Glutamatergic neuron (in vitro differentiated cells): ENCODE measurements at regions not wholly inside any gene's neighbourhood (a gene's known extent, or its start where the extent isn't known, plus 50 kb on each side); places are given as distances from the start of the nearest gene placed in this dataset.

ENCODE experiments used
- DNase-seq: peaks from one replicate; pipeline ENCODE4 v3.0.0; 2022
- H3K27ac Mint-ChIP-seq: one replicate; pipeline ENCODE4 v1.8.0; 2020; ENCODE audit warnings: mild to moderate bottlenecking, mixed read lengths, inconsistent platforms; ENCODE audit not compliant: unreplicated experiment
- H3K27me3 Mint-ChIP-seq: one replicate; pipeline ENCODE4 v1.8.0; 2020; ENCODE audit warnings: mild to moderate bottlenecking, moderate library complexity, mixed read lengths, inconsistent platforms; ENCODE audit not compliant: unreplicated experiment
- H3K36me3 Mint-ChIP-seq: one replicate; pipeline ENCODE4 v1.8.0; 2020; ENCODE audit warnings: mild to moderate bottlenecking, mixed read lengths, inconsistent platforms; ENCODE audit not compliant: unreplicated experiment
- H3K4me1 Mint-ChIP-seq: one replicate; pipeline ENCODE4 v1.8.0; 2020; ENCODE audit warnings: mild to moderate bottlenecking, low read depth, mixed read lengths, inconsistent platforms; ENCODE audit not compliant: unreplicated experiment
- H3K4me3 Mint-ChIP-seq: one replicate; pipeline ENCODE4 v1.8.0; 2020; ENCODE audit warnings: mild to moderate bottlenecking, mixed read lengths, inconsistent platforms; ENCODE audit not compliant: unreplicated experiment
- H3K9me3 Mint-ChIP-seq: one replicate; pipeline ENCODE4 v1.8.0; 2020; ENCODE audit warnings: mild to moderate bottlenecking, moderate library complexity, mixed read lengths, inconsistent platforms; ENCODE audit not compliant: unreplicated experiment
- TF ChIP-seq, protein P1 (sequence below): fragments of 200-600 bp; sonication (generic); IDR thresholded peaks from one replicate; pipeline ENCODE4 v1.5.0; 2021; ENCODE audit not compliant: partially characterized antibody, unreplicated experiment

- TF ChIP-seq, protein P1, sequence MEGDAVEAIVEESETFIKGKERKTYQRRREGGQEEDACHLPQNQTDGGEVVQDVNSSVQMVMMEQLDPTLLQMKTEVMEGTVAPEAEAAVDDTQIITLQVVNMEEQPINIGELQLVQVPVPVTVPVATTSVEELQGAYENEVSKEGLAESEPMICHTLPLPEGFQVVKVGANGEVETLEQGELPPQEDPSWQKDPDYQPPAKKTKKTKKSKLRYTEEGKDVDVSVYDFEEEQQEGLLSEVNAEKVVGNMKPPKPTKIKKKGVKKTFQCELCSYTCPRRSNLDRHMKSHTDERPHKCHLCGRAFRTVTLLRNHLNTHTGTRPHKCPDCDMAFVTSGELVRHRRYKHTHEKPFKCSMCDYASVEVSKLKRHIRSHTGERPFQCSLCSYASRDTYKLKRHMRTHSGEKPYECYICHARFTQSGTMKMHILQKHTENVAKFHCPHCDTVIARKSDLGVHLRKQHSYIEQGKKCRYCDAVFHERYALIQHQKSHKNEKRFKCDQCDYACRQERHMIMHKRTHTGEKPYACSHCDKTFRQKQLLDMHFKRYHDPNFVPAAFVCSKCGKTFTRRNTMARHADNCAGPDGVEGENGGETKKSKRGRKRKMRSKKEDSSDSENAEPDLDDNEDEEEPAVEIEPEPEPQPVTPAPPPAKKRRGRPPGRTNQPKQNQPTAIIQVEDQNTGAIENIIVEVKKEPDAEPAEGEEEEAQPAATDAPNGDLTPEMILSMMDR = no peak
- H3K9me3 Mint-ChIP-seq = no peaks in the 10 kb centered on the region
- no peaks in the 10 kb centered on the region for H3K27me3 Mint-ChIP-seq
- H3K36me3 Mint-ChIP-seq = no peaks in the 10 kb centered on the region
- peaks cover 2% of the 10 kb centered on the region for H3K4me1 Mint-ChIP-seq
- H3K4me3 Mint-ChIP-seq = no peak overlapping the region
- DNase-seq = no peak
- no peak overlapping the region for H3K27ac Mint-ChIP-seq
These were observed 462.7 kb upstream of the PKN2 start for GRCh38 chr1:88221411-88221810.

GRCh38 chr1:88224906-88225305 is 459.2 kb upstream of the PKN2 start:
- no peak overlapping the region for H3K27ac Mint-ChIP-seq
- no peaks in the 10 kb centered on the region for H3K27me3 Mint-ChIP-seq
- H3K4me3 Mint-ChIP-seq = no peak overlapping the region
- no peaks in the 10 kb centered on the region for H3K36me3 Mint-ChIP-seq
- no peaks in the 10 kb centered on the region for H3K4me1 Mint-ChIP-seq
- peaks cover 1% of the 10 kb centered on the region for H3K9me3 Mint-ChIP-seq
- no peak for DNase-seq
- TF ChIP-seq, protein P1 = no peak

DNA sequence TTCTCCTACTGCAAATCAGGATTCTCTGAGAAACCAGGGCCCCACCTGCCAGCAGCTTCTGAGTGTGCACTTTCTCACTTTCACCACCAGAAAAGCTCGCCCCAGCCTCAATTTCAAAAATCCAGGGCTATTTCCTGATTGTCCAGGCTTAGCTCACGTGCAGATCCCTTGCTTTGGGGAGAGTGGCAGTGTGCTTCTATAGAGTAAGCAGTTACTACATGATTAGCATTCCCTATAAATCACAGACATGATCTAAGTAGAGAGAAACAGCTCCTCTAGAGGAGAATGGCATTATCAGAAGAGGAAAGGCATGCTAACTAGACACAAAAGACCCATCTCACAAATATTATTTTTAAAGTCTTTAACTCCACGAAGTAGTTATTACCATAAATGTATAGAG is 456.0 kb upstream of the PKN2 start:
- Mint-ChIP-seq H3K4me1 (no peaks in the 10 kb centered on the region), H3K4me3 (no peak overlapping the region), H3K36me3 (no peaks in the 10 kb centered on the region), H3K27me3 (no peaks in the 10 kb centered on the region), H3K27ac (no peak overlapping the region), H3K9me3 (peaks cover 1% of the 10 kb centered on the region)
- DNase-seq = no peak
- TF ChIP-seq, protein P1 = no peak

- H3K36me3 Mint-ChIP-seq = no peaks in the 10 kb centered on the region
- DNase-seq = no peak
- TF ChIP-seq, protein P1 = no peak
- H3K27me3 Mint-ChIP-seq = no peaks in the 10 kb centered on the region
- peaks cover 1% of the 10 kb centered on the region for H3K9me3 Mint-ChIP-seq
- no peak overlapping the region for H3K4me3 Mint-ChIP-seq
- H3K4me1 Mint-ChIP-seq = no peaks in the 10 kb centered on the region
- H3K27ac Mint-ChIP-seq = no peak overlapping the region
These were observed 453.9 kb upstream of the PKN2 start for GRCh38 chr1:88230126-88230525.

- H3K9me3 Mint-ChIP-seq = peaks cover 2% of the 10 kb centered on the region
- H3K4me3 Mint-ChIP-seq = no peak overlapping the region
- no peaks in the 10 kb centered on the region for H3K36me3 Mint-ChIP-seq
- no peak for DNase-seq
- TF ChIP-seq, protein P1 = no peak
- no peak overlapping the region for H3K27ac Mint-ChIP-seq
- no peaks in the 10 kb centered on the region for H3K4me1 Mint-ChIP-seq
- H3K27me3 Mint-ChIP-seq = no peaks in the 10 kb centered on the region
These were observed 447.0 kb upstream of the PKN2 start for GRCh38 chr1:88237058-88237457.
